ENCODE measurements at regions not wholly inside any gene's neighbourhood (a gene's known extent, or its start where the extent isn't known, plus 50 kb on each side); places are given as distances from the start of the nearest gene placed in this dataset.

GRCh38 chr2:235229236-235229635, 264.6 kb upstream of the AGAP1 start:
- TF ChIP-seq CTCF (IDR thresholded peaks at IDR 0.05) (no peak), POLR2A (IDR thresholded peaks at IDR 0.05) (no peak)
